Trophoblast cell (in vitro differentiated cells and primary cell): ENCODE measurements at regions not wholly inside any gene's neighbourhood (a gene's known extent, or its start where the extent isn't known, plus 50 kb on each side); places are given as distances from the start of the nearest gene placed in this dataset.

Experiments used
- DNase-seq, 2 donors: peaks; one replicate each; pipeline ENCODE4 v3.0.0-alpha.2; 2016
- H2AFZ ChIP-seq: 2 replicates; pipeline ENCODE4 v1.6.1; 2013; ENCODE audit warnings: low read length, moderate library complexity, mild to moderate bottlenecking; ENCODE audit not compliant: insufficient read depth, poor library complexity
- H2AK5ac ChIP-seq: 2 replicates; pipeline ENCODE4 v1.6.1; 2013; ENCODE audit warnings: mild to moderate bottlenecking, low read length
- H2BK120ac ChIP-seq: 2 replicates; pipeline ENCODE4 v1.6.1; 2013; ENCODE audit warnings: low read length, mild to moderate bottlenecking, moderate library complexity; ENCODE audit not compliant: insufficient read depth, poor library complexity
- H2BK12ac ChIP-seq: 2 replicates; pipeline ENCODE4 v1.6.1; 2013; ENCODE audit warnings: mild to moderate bottlenecking, low read length, moderate library complexity
- H2BK5ac ChIP-seq: 2 replicates; pipeline ENCODE4 v1.6.1; 2013; ENCODE audit warnings: low read length, low read depth, moderate library complexity, mild to moderate bottlenecking; ENCODE audit not compliant: poor library complexity
- H3K14ac ChIP-seq: 2 replicates; pipeline ENCODE4 v1.6.1; 2013; ENCODE audit warnings: mild to moderate bottlenecking, low read length
- H3K18ac ChIP-seq: 2 replicates; pipeline ENCODE4 v1.6.1; 2013; ENCODE audit warnings: mild to moderate bottlenecking, low read length
- H3K23ac ChIP-seq: 2 replicates; pipeline ENCODE4 v1.6.1; 2013; ENCODE audit warnings: low read length
- H3K27ac ChIP-seq: 2 replicates; pipeline ENCODE4 v1.5.1; 2013; ENCODE audit warnings: low read depth, mild to moderate bottlenecking, inconsistent platforms, low read length, moderate library complexity
- H3K27me3 ChIP-seq: 2 replicates; pipeline ENCODE4 v1.6.1; 2013; ENCODE audit warnings: inconsistent platforms, mild to moderate bottlenecking, low read length, moderate library complexity; ENCODE audit not compliant: insufficient read depth
- H3K36me3 ChIP-seq, 2 experiments: 1 replicate in 1 of 2; 2 replicates in 1 of 2; pipeline ENCODE4 v1.6.1; 2013; ENCODE audit warnings: low read length in 2 of 2, mild to moderate bottlenecking in 2 of 2, moderate library complexity in 1 of 2; ENCODE audit not compliant: insufficient read depth in 2 of 2, control insufficient read depth in 1 of 2
- H3K4ac ChIP-seq: 2 replicates; pipeline ENCODE4 v1.6.1; 2013; ENCODE audit warnings: low read depth, mild to moderate bottlenecking, low read length, moderate library complexity
- H3K4me1 ChIP-seq, 2 experiments: 1 replicate in 1 of 2; 2 replicates in 1 of 2; pipeline ENCODE4 v1.6.1; 2013; ENCODE audit warnings: low read length in 2 of 2, mild to moderate bottlenecking in 2 of 2, moderate library complexity in 1 of 2; ENCODE audit not compliant: insufficient read depth in 2 of 2, control insufficient read depth in 1 of 2
- H3K4me2 ChIP-seq: 2 replicates; pipeline ENCODE4 v1.6.1; 2013; ENCODE audit warnings: inconsistent platforms, mild to moderate bottlenecking, low read length, moderate library complexity
- H3K4me3 ChIP-seq: 2 replicates; pipeline ENCODE4 v1.5.1; 2013; ENCODE audit warnings: mild to moderate bottlenecking, low read depth, low read length, inconsistent platforms
- H3K79me1 ChIP-seq: one replicate; pipeline ENCODE4 v1.6.1; 2013; ENCODE audit warnings: low read length
- H3K79me2 ChIP-seq: 2 replicates; pipeline ENCODE4 v1.6.1; 2013; ENCODE audit warnings: low read length, mild to moderate bottlenecking; ENCODE audit not compliant: control insufficient read depth, insufficient read depth, poor library complexity
- H3K9ac ChIP-seq: 2 replicates; pipeline ENCODE4 v1.6.1; 2013; ENCODE audit warnings: mild to moderate bottlenecking, low read length
- H3K9me3 ChIP-seq: 2 replicates; pipeline ENCODE4 v1.6.1; 2013; ENCODE audit warnings: low read depth, mild to moderate bottlenecking, control low read depth, inconsistent platforms, low read length; ENCODE audit not compliant: insufficient read depth
- H4K12ac ChIP-seq: 2 replicates; pipeline ENCODE4 v1.6.1; 2013; ENCODE audit warnings: low read depth, mild to moderate bottlenecking, low read length, moderate library complexity
- H4K8ac ChIP-seq: 2 replicates; pipeline ENCODE4 v1.6.1; 2013; ENCODE audit warnings: low read depth, mild to moderate bottlenecking, low read length, moderate library complexity
- H4K91ac ChIP-seq: one replicate; pipeline ENCODE4 v1.6.1; 2013; ENCODE audit warnings: low read depth, mild to moderate bottlenecking, low read length, moderate library complexity
- WGBS: extraction: QIAGEN DNeasy Blood & Tissue Kit; methylation state at CpG from one replicate; pipeline ENCODE4 v1.1.7; 2013; ENCODE audit warnings: missing lambda C conversion rate; ENCODE audit not compliant: insufficient read length, insufficient coverage; ENCODE audit errors: extremely low coverage; 5-methylcytosine and 5-hydroxymethylcytosine counted together

- Histone ChIP-seq H2AFZ (no peak overlapping the region), H3K4ac (no peak overlapping the region), H4K8ac (no peak overlapping the region), H2BK5ac (no peak overlapping the region), H2BK120ac (no peak overlapping the region), H3K27me3 (no peaks in the 10 kb centered on the region), H4K12ac (no peak overlapping the region), H3K14ac (no peak overlapping the region), H3K36me3 (no peaks in the 10 kb centered on the region), H3K23ac (no peak overlapping the region), H3K79me1 (no peaks in the 10 kb centered on the region), H2BK12ac (no peak overlapping the region), H2AK5ac (no peak overlapping the region), H4K91ac (no peak overlapping the region), H3K9me3 (no peaks in the 10 kb centered on the region), H3K4me1 (no peaks in the 10 kb centered on the region), H3K18ac (no peak overlapping the region), H3K27ac (no peak overlapping the region), H3K4me3 (no peak overlapping the region), H3K9ac (no peak overlapping the region), H3K4me2 (no peak overlapping the region), H3K79me2 (no peaks in the 10 kb centered on the region)
- no peak for DNase-seq
- no CpG with 5 or more reads among the region's 7 CpGs for WGBS
Observed at GRCh38 chr10:65194126-65194525, 1672.9 kb downstream of the REEP3 start.

GRCh38 chr10:65194555-65194954, 1673.4 kb downstream of the REEP3 start:
- Histone ChIP-seq H3K18ac (no peak overlapping the region), H3K4ac (no peak overlapping the region), H3K9me3 (no peaks in the 10 kb centered on the region), H2AFZ (no peak overlapping the region), H2BK12ac (no peak overlapping the region), H4K8ac (no peak overlapping the region), H3K14ac (no peak overlapping the region), H3K27me3 (no peaks in the 10 kb centered on the region), H4K12ac (no peak overlapping the region), H2BK120ac (no peak overlapping the region), H3K79me2 (no peaks in the 10 kb centered on the region), H3K36me3 (no peaks in the 10 kb centered on the region), H3K23ac (no peak overlapping the region), H3K79me1 (no peaks in the 10 kb centered on the region), H3K27ac (no peak overlapping the region), H2BK5ac (no peak overlapping the region), H3K9ac (no peak overlapping the region), H4K91ac (no peak overlapping the region), H3K4me2 (no peak overlapping the region), H3K4me3 (no peak overlapping the region), H3K4me1 (no peaks in the 10 kb centered on the region), H2AK5ac (no peak overlapping the region)
- no peak for DNase-seq
- no CpG with 5 or more reads among the region's 2 CpGs for WGBS

- no peak for DNase-seq
- Histone ChIP-seq H2BK12ac (no peak overlapping the region), H4K12ac (no peak overlapping the region), H3K4me1 (no peaks in the 10 kb centered on the region), H3K14ac (no peak overlapping the region), H3K79me2 (no peaks in the 10 kb centered on the region), H3K27ac (no peak overlapping the region), H4K91ac (no peak overlapping the region), H3K4me2 (no peak overlapping the region), H2BK5ac (no peak overlapping the region), H3K4ac (no peak overlapping the region), H2AK5ac (no peak overlapping the region), H2BK120ac (no peak overlapping the region), H3K27me3 (no peaks in the 10 kb centered on the region), H3K36me3 (no peaks in the 10 kb centered on the region), H2AFZ (no peak overlapping the region), H4K8ac (no peak overlapping the region), H3K18ac (no peak overlapping the region), H3K79me1 (no peaks in the 10 kb centered on the region), H3K4me3 (no peak overlapping the region), H3K9me3 (no peaks in the 10 kb centered on the region), H3K9ac (no peak overlapping the region), H3K23ac (no peak overlapping the region)
- WGBS, result no CpG with 5 or more reads among the region's 1 CpG
Observed at GRCh38 chr10:65196111-65196510, 1674.9 kb downstream of the REEP3 start.

- H3K9me3 ChIP-seq, result no peaks in the 10 kb centered on the region
- no peak overlapping the region for H3K27ac ChIP-seq
- H3K79me1 ChIP-seq, result no peaks in the 10 kb centered on the region
- no peak overlapping the region for H2AK5ac ChIP-seq
- H2BK12ac ChIP-seq, result no peak overlapping the region
- no peak overlapping the region for H3K14ac ChIP-seq
- no peak overlapping the region for H4K8ac ChIP-seq
- H4K12ac ChIP-seq, result no peak overlapping the region
- no peak overlapping the region for H3K4me3 ChIP-seq
- no peak overlapping the region for H3K23ac ChIP-seq
- no peak overlapping the region for H3K4ac ChIP-seq
- no peaks in the 10 kb centered on the region for H3K27me3 ChIP-seq
- no peak overlapping the region for H2BK5ac ChIP-seq
- no peak overlapping the region for H2BK120ac ChIP-seq
- H3K9ac ChIP-seq, result no peak overlapping the region
- no peaks in the 10 kb centered on the region for H3K79me2 ChIP-seq
- H3K18ac ChIP-seq, result no peak overlapping the region
- no peaks in the 10 kb centered on the region for H3K36me3 ChIP-seq
- whole genome bisulfite sequencing, result no CpG with 5 or more reads among the region's 1 CpG
- no peak overlapping the region for H3K4me2 ChIP-seq
- no peak for DNase-seq
- H2AFZ ChIP-seq, result no peak overlapping the region
- no peaks in the 10 kb centered on the region for H3K4me1 ChIP-seq
- no peak overlapping the region for H4K91ac ChIP-seq
Observed at GRCh38 chr10:65197935-65198334, 1676.7 kb downstream of the REEP3 start.
